Lung microvascular endothelial cell (primary cell): ENCODE measurements at regions not wholly inside any gene's neighbourhood (a gene's known extent, or its start where the extent isn't known, plus 50 kb on each side); places are given as distances from the start of the nearest gene placed in this dataset.
A peak's percentile ranks its signal among the peaks of the same experiment; 100 is the strongest.
"Not testable (repeated sequence)": the region's sequence is repeated elsewhere in the genome, so short reads cannot be mapped to it uniquely, and the experiment has no call there.

ENCODE experiments used
- DNase-seq, 2 donors: peaks; one replicate each; pipeline versions ENCODE4 v3.0.0 to v3.0.0-alpha.2; 2010; ENCODE audit warnings: low read depth in 2 of 2

DNA sequence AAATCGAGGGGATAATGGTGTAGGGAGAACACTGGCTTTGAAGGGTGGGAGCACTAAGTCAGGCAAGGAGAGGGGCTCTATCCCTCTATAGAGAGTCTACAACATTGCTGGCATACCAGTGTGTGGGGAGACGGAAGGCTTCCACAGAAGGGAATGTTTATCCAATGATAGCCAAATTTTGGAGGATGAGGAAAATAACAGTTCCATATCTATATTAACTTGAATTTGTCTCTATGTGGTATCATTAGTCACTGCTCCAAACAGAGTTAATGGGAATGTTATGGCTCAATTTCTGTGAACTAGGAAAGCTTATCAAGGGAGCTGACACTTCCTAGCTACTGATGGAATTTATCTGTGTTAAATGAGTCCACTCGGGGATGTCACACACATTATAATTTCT is 208.9 kb upstream of the PHACTR1 start:
- peak in 1 of 2 donors; percentile 46 for DNase-seq

DNA sequence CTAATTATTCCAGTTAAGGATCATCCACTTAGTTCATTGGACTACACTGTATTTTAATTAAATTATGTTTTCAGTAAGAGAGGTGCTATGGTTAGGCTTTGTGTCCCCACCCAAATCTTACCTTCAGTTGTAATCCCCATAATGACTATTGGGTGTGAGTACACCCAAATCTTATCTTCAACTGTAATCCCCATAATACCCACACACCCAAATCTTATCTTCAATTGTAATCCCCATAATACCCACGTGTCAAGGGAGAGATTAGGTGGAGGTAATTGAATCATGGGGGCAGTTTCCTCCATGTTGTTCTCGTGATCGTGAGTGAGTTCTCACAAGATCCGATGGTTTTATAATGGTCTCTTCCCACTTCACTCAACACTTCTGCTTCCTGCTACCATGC is 208.0 kb upstream of the PHACTR1 start:
- DNase-seq = no peak

DNA sequence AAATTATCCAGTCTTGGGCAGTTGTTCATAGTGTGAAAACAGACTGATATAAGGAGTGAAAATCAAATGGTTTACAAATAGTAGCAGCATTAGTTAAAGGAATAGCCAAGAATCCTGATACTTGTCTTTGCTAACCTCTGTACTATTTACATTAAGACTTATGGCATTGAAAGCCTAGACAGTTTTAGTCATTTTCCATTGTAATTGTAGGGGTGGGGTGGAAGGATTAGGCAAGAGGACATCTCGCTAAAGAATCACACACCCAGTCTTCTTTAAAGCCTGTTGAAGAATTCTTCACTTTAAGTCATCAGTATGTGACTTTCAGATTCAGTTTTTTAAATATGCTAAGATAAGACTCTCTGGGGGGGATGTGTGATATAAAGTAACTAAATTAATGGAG is 207.5 kb upstream of the PHACTR1 start:
- DNase-seq = no peak

DNA sequence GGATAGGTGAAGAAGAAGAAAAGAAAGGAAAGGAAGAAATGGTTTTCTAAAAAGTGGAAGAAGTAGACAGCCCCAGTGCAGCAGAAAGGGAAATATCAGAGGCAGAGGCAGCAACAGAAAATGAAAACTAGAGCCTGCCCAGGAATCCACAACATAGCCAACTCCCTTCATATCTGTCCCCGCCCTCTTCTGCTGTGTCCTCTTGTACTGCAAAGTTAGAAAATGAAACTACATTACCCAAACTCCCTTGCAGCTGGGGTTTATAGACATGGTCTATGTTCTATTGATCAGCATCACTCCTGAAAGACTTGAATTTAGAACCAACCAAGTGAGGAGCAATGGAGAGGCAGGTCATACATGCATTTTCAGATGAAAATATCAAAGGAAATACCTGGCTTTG is 200.5 kb upstream of the PHACTR1 start:
- peak in 1 of 2 donors; percentile 75 for DNase-seq

DNA sequence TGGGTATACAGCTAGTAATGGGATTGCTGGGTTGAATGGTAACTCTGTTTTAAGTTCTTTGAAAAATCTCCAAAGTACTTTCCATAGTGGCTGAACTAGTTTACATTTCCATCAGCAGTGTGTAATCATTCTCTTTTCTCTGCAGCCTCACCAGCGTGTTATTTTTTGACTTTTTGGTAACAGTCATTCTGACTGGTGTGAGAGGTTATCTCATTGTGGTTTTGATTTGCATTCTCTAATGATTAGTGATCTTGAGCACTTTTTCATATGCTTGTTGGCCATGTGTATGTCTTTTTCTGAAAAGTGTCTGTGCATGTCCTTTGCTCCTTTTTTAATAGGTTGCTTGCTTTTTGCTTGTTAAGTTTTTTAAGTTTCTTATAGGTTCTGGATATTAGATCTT is 194.2 kb upstream of the PHACTR1 start:
- DNase-seq = no peak

DNA sequence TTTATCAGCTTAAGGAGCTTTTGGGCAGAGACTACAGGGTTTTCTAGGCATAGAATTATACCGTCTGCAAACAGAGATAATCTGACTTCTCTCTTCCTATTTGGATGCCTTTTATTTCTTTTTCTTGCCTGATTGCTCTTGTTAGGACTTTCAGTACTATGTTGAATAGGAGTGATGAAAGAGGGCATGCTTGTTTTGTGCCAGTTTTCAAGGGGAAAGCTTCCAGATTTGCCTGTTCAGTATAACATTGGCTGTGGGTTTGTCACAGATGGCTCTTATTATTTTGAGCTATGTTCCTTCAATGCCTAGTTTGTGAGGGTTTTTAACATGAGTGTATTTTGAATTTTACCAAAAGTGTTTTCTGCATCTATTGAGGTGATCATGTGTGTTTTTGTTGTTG is 192.8 kb upstream of the PHACTR1 start:
- no peak for DNase-seq

DNA sequence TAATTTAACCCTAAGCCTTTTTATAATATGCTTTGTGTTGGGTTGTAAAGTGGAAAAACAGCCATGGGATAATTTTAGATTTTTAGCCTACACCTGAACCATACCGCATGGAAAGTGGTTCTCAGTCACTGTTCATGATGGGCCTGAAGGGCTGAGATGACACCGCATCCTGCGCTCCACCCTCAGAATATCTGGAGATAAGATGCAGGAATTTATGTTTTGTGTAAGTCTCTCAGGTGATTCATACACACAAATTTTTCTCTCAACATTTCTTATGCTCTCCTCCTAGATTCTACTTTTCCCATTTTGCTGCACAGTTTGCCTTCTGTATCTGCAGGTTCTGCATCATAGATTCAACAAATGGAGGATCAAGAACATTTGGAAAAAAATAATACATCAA is 191.3 kb upstream of the PHACTR1 start:
- DNase-seq = no peak

DNA sequence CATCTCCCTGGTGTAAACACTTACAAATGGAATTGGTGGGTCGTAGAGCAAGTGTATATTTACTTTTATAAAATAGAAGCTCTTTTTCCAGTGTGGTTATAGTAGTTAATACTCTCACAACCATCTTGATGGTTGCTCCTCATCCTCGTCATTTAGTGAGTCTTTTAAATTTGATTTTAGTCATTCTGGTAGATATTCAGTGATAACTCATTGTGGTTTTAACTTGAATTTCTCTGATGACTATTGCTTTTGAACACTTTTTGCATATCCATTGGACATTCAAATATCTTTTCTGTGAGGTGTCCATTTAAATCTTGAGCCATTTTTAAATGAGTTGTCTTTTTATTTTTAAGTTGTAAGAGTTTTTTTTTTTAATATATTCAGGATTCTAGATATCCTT is 189.2 kb upstream of the PHACTR1 start:
- no peak for DNase-seq

DNA sequence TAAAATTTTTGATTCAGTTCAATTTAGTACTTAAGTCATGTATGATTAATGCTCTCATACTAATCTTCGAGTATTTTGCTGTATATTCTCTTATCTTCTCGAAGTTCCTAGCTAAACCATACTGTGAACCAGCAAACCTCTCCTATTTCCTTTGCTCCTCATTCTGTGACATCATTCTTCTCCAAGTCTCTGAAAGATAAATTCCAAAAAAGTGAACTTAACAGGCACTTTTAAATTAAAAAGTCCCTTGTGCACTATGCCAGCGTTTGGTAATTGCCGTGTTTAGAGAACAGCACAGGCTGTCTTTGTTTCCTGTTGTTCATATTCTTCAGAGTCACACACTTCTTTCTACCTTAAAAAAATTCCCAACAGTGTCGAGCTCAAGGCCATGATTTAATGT is 188.4 kb upstream of the PHACTR1 start:
- DNase-seq = peak; percentile 52 to 53

DNA sequence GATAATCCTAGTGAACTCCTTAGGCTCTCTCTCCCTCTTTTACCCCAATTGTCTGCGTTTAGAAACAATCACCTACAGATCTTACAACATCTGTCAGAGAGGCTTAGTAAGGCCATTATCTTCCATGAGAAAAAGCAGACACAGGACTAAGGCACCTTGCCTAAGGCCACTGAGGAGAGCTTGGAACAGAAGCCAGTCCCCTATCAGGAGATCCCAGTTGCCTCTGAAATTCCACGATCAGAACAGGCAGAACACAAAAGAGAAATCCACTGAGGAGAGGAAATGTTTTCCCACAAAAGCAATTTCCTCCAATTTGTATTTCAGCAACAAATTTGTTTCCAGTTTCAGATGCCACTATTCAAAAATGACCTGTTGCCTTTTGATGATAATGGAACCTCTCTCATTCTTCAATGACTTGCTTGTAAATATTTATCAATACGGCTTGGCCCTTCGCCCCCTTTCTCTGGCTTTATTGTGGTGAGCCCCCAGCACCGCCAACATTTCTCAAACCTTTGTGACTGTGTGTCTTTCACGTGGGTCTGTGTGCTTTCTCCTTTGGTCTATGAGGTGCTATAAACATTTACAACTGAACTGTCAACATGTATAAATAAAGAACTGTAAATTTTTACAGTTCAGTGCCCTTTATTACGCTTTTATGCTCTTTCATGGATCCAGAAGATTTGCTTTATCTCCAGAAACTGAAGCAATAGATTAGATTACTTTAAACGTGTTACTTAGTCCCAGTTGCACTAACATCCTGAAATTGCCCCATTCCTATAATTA is 187.8 kb upstream of the PHACTR1 start:
- peak; percentile 59 to 91 for DNase-seq

DNA sequence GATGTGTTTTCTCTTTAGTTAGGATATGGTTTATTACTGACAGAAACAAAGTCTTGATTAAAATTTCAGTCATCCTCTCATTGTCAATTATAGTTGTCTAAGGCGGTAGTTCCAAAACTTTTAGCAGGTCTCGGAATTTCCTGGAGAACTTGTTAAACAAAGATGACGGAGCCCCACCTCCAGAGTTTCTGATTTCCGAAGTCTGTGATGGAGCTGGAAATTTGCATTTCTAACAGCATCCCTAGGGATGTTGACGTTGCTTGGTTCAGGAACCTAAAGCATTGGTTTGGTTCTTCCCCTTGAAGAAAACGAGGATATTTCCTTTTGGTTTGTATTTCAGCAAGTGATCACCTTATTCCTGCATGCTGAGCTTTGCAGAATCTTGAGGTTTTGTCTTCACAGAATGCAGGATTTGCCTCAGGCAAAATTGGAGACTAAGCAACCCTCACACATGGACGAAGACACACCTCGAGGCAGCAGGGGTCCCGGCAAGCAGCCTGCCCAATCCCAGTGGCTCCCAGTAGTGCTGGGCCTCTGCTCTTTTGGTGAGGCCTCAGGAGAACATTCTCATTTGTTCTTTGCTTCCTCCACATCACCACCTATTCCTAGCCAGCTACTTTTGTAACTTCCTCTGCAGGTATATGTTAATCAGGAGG is 187.1 kb upstream of the PHACTR1 start:
- peak in 1 of 2 donors; percentile 3 for DNase-seq

DNA sequence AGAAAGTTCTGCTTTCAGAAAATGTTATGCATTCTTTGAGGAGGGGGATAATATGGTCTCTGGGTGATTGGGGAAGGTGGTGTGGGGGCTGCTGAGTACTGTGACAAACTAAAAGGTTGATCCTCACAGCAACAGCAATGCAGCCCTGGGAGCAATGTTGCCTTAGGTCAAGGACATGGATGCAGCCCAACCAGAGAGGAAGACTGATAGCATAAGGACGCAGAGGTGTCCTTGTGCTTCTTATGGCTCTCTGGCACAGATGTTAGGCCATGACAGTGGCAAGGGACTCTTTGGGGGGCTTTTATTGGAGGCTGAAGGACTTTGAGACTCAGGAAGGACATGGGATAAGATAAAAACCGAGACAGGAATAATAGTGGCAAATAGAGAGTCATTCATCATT is 186.2 kb upstream of the PHACTR1 start:
- no peak for DNase-seq

DNA sequence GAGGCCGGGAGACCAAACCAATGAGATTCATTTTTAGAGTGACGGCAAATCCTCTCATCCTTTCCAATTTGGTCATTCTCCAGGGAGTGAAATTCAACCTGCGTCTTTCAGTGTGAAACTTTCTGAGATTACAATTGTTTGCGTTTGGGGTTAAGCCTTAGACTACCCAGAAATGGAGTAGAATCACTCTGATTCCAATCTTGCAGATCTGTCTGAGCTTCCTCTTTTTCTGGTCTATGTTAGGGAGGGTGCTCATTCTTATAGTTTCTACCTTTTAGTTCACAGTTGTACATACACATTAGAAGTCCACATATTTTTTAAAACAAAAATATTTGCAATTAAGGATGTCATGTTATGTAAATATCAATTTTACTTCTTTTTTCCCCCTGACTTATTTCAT is 183.0 kb upstream of the PHACTR1 start:
- DNase-seq = no peak

DNA sequence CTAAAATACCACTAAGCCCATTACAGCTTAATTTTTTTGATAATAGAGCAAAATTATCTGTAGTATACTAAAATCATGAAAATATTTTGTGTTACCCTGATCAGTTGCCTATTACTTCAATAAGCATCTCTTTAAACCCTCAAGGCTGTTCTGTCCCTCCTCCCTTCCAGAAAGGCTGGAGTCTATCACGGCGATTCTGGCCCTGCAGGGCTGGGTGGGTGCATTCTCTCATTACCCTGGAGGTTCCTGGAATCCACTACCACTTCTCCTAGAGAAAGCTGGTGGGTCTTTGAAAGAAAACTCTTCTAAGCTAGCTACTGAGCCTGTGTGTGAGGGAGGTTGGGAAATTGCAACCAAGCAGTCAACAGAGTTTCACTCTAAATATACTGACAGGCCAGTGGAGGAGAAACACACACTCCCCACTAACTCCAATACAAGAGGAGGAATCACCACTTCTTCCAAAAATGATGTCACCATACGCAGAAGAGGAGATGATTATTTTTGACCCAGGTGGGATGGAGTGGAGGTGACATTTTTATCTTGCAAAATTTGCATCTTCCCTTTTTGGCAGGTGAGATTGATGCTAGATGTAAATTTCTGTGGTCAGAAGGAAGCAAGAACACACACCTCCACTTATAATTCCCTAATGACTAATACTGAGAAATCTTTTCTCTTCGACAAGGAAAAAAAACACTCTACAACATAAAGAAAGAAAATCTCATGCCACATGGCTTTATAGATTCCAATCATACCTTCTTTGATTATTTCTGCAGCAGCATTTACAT is 182.3 kb upstream of the PHACTR1 start:
- no peak for DNase-seq

DNA sequence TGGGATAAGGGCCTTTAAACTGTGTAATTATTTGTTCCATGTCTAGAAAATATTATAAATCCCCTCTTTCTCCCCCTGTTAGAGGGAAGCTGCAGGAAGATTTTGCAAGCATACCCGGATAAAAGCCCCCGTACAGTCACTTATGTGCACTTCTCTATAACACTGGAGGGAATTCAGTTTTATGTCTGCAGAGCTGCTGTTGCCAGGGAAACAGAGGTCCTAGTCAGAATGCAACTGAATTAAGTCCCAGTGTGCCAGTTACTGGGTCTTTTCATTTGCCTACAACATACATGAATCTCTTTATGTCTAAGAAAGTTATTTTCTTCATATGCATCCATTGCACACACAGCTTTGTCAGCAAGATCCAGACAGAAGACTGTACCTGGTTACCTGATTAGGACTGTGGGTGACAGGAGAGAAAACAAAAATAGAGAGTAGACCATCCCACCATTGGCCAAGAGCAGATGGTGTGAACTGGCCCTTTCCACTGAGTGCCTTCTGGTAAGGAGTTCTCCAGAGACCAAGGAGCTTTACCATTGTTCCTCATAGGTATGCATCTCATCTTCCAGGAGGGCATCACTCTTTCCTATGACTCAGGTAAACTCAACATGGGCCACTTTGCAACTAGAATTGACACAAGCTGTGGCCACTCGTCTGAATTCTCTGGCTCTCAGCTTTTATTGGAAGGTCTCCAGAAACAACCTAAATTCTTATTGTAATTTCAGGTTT is 180.8 kb upstream of the PHACTR1 start:
- DNase-seq = no peak

DNA sequence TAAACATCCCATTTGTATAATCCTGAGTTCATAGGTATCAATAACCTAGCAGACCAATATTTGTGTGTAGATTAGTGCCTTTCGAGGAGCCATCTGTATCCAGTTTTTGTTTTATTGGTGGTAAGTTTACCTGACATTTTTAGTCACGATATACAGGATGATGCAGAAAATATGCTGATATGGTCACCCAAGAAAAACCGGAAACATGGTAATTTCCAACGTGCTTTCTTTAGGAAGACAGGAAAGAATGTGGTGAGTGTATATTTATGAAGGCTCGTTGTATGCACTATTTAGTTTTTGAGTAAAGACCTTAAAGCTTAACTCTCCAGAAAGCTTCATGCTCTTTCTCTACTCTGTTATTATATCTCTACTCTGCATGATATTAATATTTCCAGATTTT is 180.2 kb upstream of the PHACTR1 start:
- DNase-seq = peak; percentile 35 to 69

DNA sequence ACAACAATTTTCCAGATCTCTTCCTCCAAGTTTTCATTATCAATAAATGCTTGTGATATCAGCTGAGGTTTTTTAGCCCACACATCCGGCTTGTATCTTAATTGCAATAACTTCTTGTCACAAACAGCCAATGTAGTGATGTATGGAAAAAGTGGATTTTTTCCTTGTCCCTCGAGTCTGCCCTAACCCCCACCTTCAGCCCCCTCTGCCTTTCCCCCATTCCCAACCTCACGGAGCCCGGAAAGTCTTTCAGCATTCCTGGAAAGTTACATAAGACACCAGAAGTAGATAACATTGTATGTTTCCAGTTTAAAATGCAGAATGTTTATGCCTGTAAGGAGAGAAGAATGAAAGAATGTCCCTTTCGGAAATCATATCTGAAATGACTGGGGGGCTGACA is 179.2 kb upstream of the PHACTR1 start:
- DNase-seq = peak; percentile 58 to 61

DNA sequence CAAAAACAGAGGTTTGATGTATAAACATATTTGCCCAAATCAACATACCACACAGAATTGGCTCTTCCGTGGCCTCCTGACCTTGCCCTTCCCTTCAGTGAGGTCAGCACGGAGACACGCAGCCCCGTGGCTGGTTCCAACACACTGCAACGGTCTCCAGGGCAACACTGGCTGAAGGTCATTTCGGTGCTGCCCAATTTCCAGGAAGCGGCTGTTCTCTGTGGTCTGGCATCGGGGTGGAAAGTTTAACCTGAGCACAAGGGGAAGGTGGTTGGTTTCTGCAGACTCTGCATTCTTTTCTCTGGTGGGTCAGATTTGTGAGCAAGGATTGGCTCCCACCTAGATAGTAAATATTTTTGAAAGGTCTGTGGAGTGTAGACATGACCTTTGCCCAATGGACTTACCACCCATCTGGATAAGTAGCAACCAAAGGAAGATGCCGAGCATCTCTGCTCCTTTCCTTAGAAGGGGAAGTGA is 177.6 kb upstream of the PHACTR1 start:
- DNase-seq = peak; percentile 89 to 100

DNA sequence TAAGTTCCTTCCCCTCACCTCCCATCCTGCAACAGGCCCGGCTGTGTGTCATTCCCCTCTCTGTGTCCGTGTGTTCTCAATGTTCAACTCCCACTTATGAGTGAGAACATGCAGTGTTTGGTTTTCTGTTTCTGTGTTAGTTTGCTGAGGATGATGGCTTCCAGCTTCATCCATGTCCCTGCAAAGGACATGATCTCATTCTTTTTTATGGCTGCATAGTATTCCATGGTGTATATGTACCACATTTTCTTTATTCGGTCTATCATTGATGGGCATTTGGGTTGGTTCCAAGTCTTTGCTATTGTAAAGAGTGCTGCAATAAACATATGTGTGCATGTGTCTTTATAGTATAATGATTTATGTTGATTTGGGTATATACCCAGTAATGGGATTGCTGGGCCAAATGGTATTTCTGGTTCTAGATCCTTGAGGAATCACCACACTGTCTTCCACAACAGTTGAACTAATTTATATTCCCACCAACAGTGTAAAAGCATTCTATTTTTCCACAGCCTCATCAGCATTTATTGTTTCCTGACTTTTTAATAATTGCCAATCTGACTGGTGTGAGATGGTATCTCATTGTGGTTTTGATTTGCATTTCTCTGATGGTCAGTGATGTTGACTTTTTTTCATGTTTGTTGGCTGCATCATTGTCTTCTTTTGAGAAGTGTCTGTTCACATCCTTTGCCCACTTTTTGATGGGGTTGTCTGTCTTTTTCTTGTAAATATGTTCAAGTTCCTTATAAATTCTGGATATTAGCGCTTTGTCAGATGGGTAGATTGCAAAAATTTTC is 174.1 kb upstream of the PHACTR1 start:
- not testable (repeated sequence) for DNase-seq

DNA sequence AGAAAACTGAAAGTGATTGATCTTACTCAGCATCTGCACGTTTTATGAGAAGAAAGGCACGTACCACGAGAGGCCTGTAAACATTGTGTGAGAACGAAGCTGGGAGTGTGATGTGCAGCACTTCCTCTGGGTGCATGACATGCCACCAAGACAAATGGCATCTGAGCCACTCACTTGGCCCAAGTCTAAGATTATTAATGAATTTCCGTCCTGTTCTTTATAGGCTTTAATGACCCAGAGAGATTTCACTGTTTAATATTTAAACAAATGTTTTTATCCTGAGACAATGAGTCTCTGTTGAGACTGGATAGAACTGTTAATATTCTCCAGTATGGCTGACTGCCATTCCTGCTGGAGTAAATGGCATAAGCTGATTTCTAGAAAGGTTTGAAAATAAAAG is 172.6 kb upstream of the PHACTR1 start:
- DNase-seq = peak in 1 of 2 donors; percentile 92
